K562 (cell line): ENCODE measurements at regions not wholly inside any gene's neighbourhood (a gene's known extent, or its start where the extent isn't known, plus 50 kb on each side); places are given as distances from the start of the nearest gene placed in this dataset.

ENCODE experiments used
- ATAC-seq: fragments of 200-7000 bp; cut with Tn5 transposase; 3 replicates; pipeline ENCODE4 v1.9.1; 2020; ENCODE audit warnings: moderate library complexity
- BruUV-seq: library from RNA; stranded (reverse); fragments of 400-500 nt; replicated peaks from 2 replicates; lab custom pipeline; 2021; lab: Mats Ljungman, UMichigan
- CTCF ChIA-PET: fragments of 300-600 bp; formaldehyde crosslinking; extraction: SDS; loops from one replicate; lab custom pipeline; 2021; ENCODE audit warnings: low intra/inter-chr PET ratio; lab: Yijun Ruan, JAX
- POLR2A ChIA-PET: fragments of 300-600, 350-650 bp; sonication (Branson Sonifier 250); formaldehyde crosslinking; extraction: SDS; loops from one replicate; lab custom pipeline; 2021; ENCODE audit warnings: antibody characterized with exemption, inconsistent platforms; lab: Yijun Ruan, JAX
- DNase-seq, 4 experiments: peaks; one replicate each; pipeline versions ENCODE4 v3.0.0 to v3.0.0-alpha.2; 2011 to 2018; ENCODE audit warnings: low spot score in 3 of 4, mixed read lengths in 3 of 4; ENCODE audit errors: extremely low read depth in 1 of 4
- FAIRE-seq: peaks from 2 replicates; lab custom pipeline; 2011; peaks lifted over from hg19 to GRCh38; lab: Jason Lieb, UNC
- H2AFZ ChIP-seq: 2 replicates; pipeline ENCODE4 v1.6.0; 2011; ENCODE audit warnings: low read depth, low read length, control low read depth, inconsistent platforms
- H3K27ac ChIP-seq: fragments of 200-600 bp; 3 replicates; pipeline ENCODE4 v1.8.0; 2011; ENCODE audit warnings: low read depth, mild to moderate bottlenecking, control low read depth, inconsistent platforms, low read length, moderate library complexity, mixed read lengths; ENCODE audit errors: extremely low read depth
- H3K27me3 ChIP-seq, 2 experiments: fragments of 300-600 bp in 1 of 2; 2 replicates in 1 of 2; 3 replicates in 1 of 2; pipeline versions ENCODE4 v1.6.0 to v1.8.0; 2011; ENCODE audit warnings: inconsistent platforms in 2 of 2, low read length in 2 of 2, mild to moderate bottlenecking in 1 of 2, mixed read lengths in 1 of 2, moderate library complexity in 1 of 2; ENCODE audit not compliant: control insufficient read depth in 2 of 2, insufficient read depth in 2 of 2
- H3K36me3 ChIP-seq: fragments of 300-600 bp; 3 replicates; pipeline ENCODE4 v1.8.0; 2011; ENCODE audit warnings: mild to moderate bottlenecking, low read length, inconsistent platforms; ENCODE audit not compliant: control insufficient read depth, insufficient read depth
- H3K4me1 ChIP-seq, 2 experiments: fragments of 200-600 bp in 1 of 2; replicated peaks in 1 of 2; 2 replicates in 1 of 2; 3 replicates in 1 of 2; pipeline versions ENCODE4 v1.5.1 to v1.8.0; 2011; ENCODE audit warnings: inconsistent platforms in 2 of 2, low read length in 2 of 2, mild to moderate bottlenecking in 1 of 2, mixed read lengths in 1 of 2, moderate library complexity in 1 of 2; ENCODE audit not compliant: control insufficient read depth in 2 of 2, insufficient read depth in 2 of 2
- H3K4me2 ChIP-seq: 2 replicates; pipeline ENCODE4 v1.6.1; 2011; ENCODE audit warnings: low read length, control low read depth, inconsistent platforms, mixed read lengths; ENCODE audit not compliant: insufficient read depth
- H3K4me3 ChIP-seq: fragments of 200-600 bp; sonication (generic), shearing (Covaris generic); 2 replicates; pipeline ENCODE4 v1.5.1; 2016; ENCODE audit warnings: control low read depth, inconsistent platforms
- H3K79me2 ChIP-seq: fragments of 200-600 bp; 3 replicates; pipeline ENCODE4 v1.8.0; 2011; ENCODE audit warnings: low read length, inconsistent platforms; ENCODE audit not compliant: control insufficient read depth, insufficient read depth
- H3K9ac ChIP-seq, 2 experiments: 2 replicates each; pipeline versions ENCODE4 v1.6.0 to v1.6.1; 2011; ENCODE audit warnings: low read depth in 2 of 2, low read length in 2 of 2, control low read depth in 1 of 2, inconsistent platforms in 1 of 2, mild to moderate bottlenecking in 1 of 2, mixed read lengths in 1 of 2; ENCODE audit not compliant: insufficient read depth in 1 of 2
- H3K9me1 ChIP-seq: one replicate; pipeline ENCODE4 v1.6.0; 2011; ENCODE audit warnings: inconsistent platforms, mild to moderate bottlenecking, low read length, moderate library complexity; ENCODE audit not compliant: control insufficient read depth, insufficient read depth
- H3K9me3 ChIP-seq: replicated peaks from 2 replicates; pipeline ENCODE4 v1.5.1; 2011; ENCODE audit warnings: low read depth, low read length, inconsistent platforms; ENCODE audit not compliant: control insufficient read depth, insufficient read depth
- H4K20me1 ChIP-seq: replicated peaks from 2 replicates; pipeline ENCODE4 v1.6.1; 2011; ENCODE audit warnings: low read length, inconsistent platforms, mixed read lengths; ENCODE audit not compliant: control insufficient read depth, insufficient read depth
- MED1 ChIP-seq: sonication (generic); formaldehyde crosslinking; IDR thresholded peaks from 2 replicates; pipeline ENCODE4 v1.8.1; 2023; ENCODE audit warnings: missing genetic modification reagents, borderline replicate concordance
- NCOA1 ChIP-seq: fragments of 450-650 bp; IDR thresholded peaks from 2 replicates; pipeline ENCODE4 v1.6.1; 2016; ENCODE audit warnings: low read depth
- RBM14 ChIP-seq: fragments of 200-400 bp; formaldehyde crosslinking; IDR thresholded peaks from 2 replicates; pipeline ENCODE4 v1.6.1; 2018; ENCODE audit warnings: low read depth, mild to moderate bottlenecking, low read length, moderate library complexity, borderline replicate concordance; ENCODE audit not compliant: insufficient read depth
- SFPQ ChIP-seq: fragments of 200-400 bp; formaldehyde crosslinking; IDR thresholded peaks from 2 replicates; pipeline ENCODE4 v1.6.1; 2017; ENCODE audit warnings: mild to moderate bottlenecking, low read depth, low read length, moderate library complexity
- SRSF1 ChIP-seq: fragments of 200-400 bp; formaldehyde crosslinking; IDR thresholded peaks from 2 replicates; pipeline ENCODE4 v1.6.1; 2017; ENCODE audit warnings: mild to moderate bottlenecking, low read depth, low read length, moderate library complexity
- TAF1 ChIP-seq: IDR thresholded peaks from 2 replicates; pipeline ENCODE4 v1.6.1; 2011; ENCODE audit warnings: mild to moderate bottlenecking, low read length, moderate library complexity; ENCODE audit not compliant: insufficient read depth, control insufficient read depth, severe bottlenecking; ENCODE audit errors: extremely low read depth
- TAF15 ChIP-seq: fragments of 200-400 bp; formaldehyde crosslinking; IDR thresholded peaks from 2 replicates; pipeline ENCODE4 v1.6.1; 2017; ENCODE audit warnings: mild to moderate bottlenecking, low read depth, low read length, moderate library complexity
- TCFL5 ChIP-seq: fragments of 250-450 bp; sonication (Bioruptor Pico); conservative IDR thresholded peaks from 2 replicates; pipeline ENCODE4 v1.6.1; 2021; ENCODE audit warnings: mild to moderate bottlenecking, moderate library complexity, matching md5 sums
- TRIM24 ChIP-seq, 2 experiments: fragments of 450-650 bp; IDR thresholded peaks; 2 replicates each; pipeline ENCODE4 v1.6.1; 2016
- ZNF696 ChIP-seq: fragments of 250-450 bp; sonication (Bioruptor Pico); conservative IDR thresholded peaks from 2 replicates; pipeline ENCODE4 v1.4.0; 2020; ENCODE audit warnings: mild to moderate bottlenecking, moderate library complexity
- whole genome bisulfite sequencing: fragments of 100-300 bp; shearing (Covaris generic); methylation state at CpG from one replicate; pipeline ENCODE4 v1.1.6; 2016; ENCODE audit warnings: low coverage, mixed read lengths; ENCODE audit not compliant: insufficient coverage; ENCODE audit errors: missing lambda C conversion rate; 5-methylcytosine and 5-hydroxymethylcytosine counted together
- in situ Hi-C: fragments of 300-500 bp; cut with MboI; formaldehyde crosslinking; loops from 4 replicates; pipeline ENCODE4 v1.15.0; 2018; ENCODE audit warnings: inconsistent platforms, mixed read lengths
- intact Hi-C: fragments of 100-400 bp; cut with micrococcal nuclease; formaldehyde crosslinking; loops from 2 replicates; pipeline ENCODE4 v1.14.2; 2022
- TF ChIP-seq, protein P1 (sequence below): fragments of 450-650 bp; formaldehyde crosslinking; IDR thresholded peaks from 2 replicates; pipeline ENCODE4 v1.4.0; 2020; ENCODE audit warnings: mild to moderate bottlenecking, moderate library complexity

- ATAC-seq (no peak), FAIRE-seq (no peak), DNase-seq (no peak)
- in situ Hi-C loops (no loop called here), intact Hi-C loops (loop anchor here (10.0 kb wide), 1 partner anchor 1062 kb away; no protein-coding TSS in a partner anchor)
- Histone ChIP-seq H3K36me3 (no peaks in the 10 kb centered on the region), H3K4me1 (no peaks in the 10 kb centered on the region), H3K4me3 (no peak overlapping the region), H3K79me2 (no peaks in the 10 kb centered on the region), H3K9me3 (no peaks in the 10 kb centered on the region), H2AFZ (no peak overlapping the region), H3K4me2 (no peak overlapping the region), H3K9ac (no peak overlapping the region), H3K9me1 (no peaks in the 10 kb centered on the region), H3K27me3 (no peaks in the 10 kb centered on the region), H4K20me1 (no peaks in the 10 kb centered on the region)
- BruUV-seq, result no TSS peak
- 0% methylated on average over 2 of the region's 3 CpGs for WGBS
- ChIA-PET POLR2A (no interaction called here), CTCF (no interaction called here)
- no peak for TF ChIP-seq TAF15
- no peak for TF ChIP-seq NCOA1
- no peak for TF ChIP-seq TAF1
- no peak for TF ChIP-seq MED1 (CRISPR knock-in tag)
- no peak for TF ChIP-seq RBM14
- TF ChIP-seq SFPQ, result no peak
- TF ChIP-seq, protein P1, sequence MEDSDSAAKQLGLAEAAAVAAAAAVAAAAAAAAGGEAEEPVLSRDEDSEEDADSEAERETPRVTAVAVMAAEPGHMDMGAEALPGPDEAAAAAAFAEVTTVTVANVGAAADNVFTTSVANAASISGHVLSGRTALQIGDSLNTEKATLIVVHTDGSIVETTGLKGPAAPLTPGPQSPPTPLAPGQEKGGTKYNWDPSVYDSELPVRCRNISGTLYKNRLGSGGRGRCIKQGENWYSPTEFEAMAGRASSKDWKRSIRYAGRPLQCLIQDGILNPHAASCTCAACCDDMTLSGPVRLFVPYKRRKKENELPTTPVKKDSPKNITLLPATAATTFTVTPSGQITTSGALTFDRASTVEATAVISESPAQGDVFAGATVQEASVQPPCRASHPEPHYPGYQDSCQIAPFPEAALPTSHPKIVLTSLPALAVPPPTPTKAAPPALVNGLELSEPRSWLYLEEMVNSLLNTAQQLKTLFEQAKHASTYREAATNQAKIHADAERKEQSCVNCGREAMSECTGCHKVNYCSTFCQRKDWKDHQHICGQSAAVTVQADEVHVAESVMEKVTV (CRISPR knock-in tag), result no peak
- TF ChIP-seq TRIM24 (IDR thresholded peaks at IDR 0.05), result no peak
- no peak for TF ChIP-seq ZNF696 (CRISPR knock-in tag)
- TF ChIP-seq TCFL5 (CRISPR knock-in tag), result no peak
- no peak for TF ChIP-seq SRSF1
- TF ChIP-seq, all 486 proteins: peak for 0
- no peak overlapping the region for H3K27ac ChIP-seq
Observed at GRCh38 chr15:85852969-85853368, 58.2 kb upstream of the KLHL25 start.
